NB4 (cell line): ENCODE measurements at regions not wholly inside any gene's neighbourhood (a gene's known extent, or its start where the extent isn't known, plus 50 kb on each side); places are given as distances from the start of the nearest gene placed in this dataset.

Source experiments
- CTCF ChIP-seq: IDR thresholded peaks from one replicate; pipeline ENCODE4 v1.5.1; 2012; ENCODE audit warnings: low read depth, low read length
- MAX ChIP-seq: IDR thresholded peaks from 2 replicates; pipeline ENCODE4 v1.6.1; 2011; ENCODE audit warnings: low read depth, low read length
- MYC ChIP-seq: IDR thresholded peaks from 2 replicates; pipeline ENCODE4 v1.6.1; 2011; ENCODE audit warnings: low read depth, low read length

GRCh38 chr6:159466926-159467325, 226.1 kb downstream of the SOD2 start:
- TF ChIP-seq CTCF (no peak), MAX (no peak), MYC (no peak)
